ENCODE measurements at regions not wholly inside any gene's neighbourhood (a gene's known extent, or its start where the extent isn't known, plus 50 kb on each side); places are given as distances from the start of the nearest gene placed in this dataset.

DNA sequence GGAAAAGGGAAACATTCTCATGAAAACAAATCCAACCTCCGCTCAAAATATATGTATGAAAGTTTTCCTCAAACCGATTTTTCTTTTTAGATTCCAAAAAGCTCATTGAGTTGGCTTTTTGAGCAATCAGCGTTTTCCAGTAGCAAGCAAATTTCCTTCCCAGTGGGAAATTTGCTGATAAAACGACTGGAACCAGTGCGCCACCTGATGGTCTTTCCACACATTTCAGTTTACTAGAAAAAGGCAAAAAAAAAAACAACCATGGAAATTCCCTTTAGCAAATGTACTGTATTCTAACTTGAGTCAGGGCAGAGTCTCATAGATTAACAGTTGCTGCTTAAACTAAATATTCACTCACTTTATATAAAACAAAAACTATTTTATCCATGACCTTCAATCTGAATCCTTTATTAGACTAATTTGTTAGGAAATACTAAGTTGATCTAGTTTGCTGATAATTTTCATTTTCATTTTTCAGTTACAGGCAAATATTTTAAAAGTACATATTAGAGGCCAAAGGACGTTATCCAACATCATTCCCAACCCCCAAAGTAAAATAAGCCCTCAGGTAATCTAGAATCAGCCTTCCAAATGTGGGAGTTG is 271.5 kb downstream of the FOXA2 start:
- Mint-ChIP-seq H3K27ac (no peak overlapping the region), H3K36me3 (ENCODE audit: insufficient read depth in 1 of 3, low read depth in 3 of 3) (no peaks in the 10 kb centered on the region), H3K27me3 (ENCODE audit: low read depth) (peaks cover 8% of the 10 kb centered on the region), H3K9me3 (no peaks in the 10 kb centered on the region), H3K4me3 (no peak overlapping the region), H3K4me1 (peaks cover 6 to 9% of the 10 kb centered on the region in 2 experiments)
- H3K4ac ChIP-seq (ENCODE audit: low read depth, low read length): no peak overlapping the region
- H3K56ac ChIP-seq (ENCODE audit: insufficient read length, low read depth, low read length): no peak overlapping the region
- no peak overlapping the region for H2BK20ac ChIP-seq (ENCODE audit: low read depth, low read length, poor library complexity, severe bottlenecking)
- no peaks in the 10 kb centered on the region for H3K79me2 ChIP-seq (ENCODE audit: insufficient read depth, low read length)
- H4K8ac ChIP-seq (replicated peaks; ENCODE audit: insufficient read length, low read depth, low read length): no peak overlapping the region
- H2BK120ac ChIP-seq (ENCODE audit: low read depth, low read length, poor library complexity, severe bottlenecking): no peak overlapping the region
- no peak overlapping the region for H3K18ac ChIP-seq (ENCODE audit: insufficient read length, low read depth, low read length)
- H3K9me3 ChIP-seq (ENCODE audit: control insufficient read depth, low read depth, low read length): no peaks in the 10 kb centered on the region
- no peak overlapping the region for H3T11ph ChIP-seq (ENCODE audit: low read length)
- no peaks in the 10 kb centered on the region; the same call in 1 of the 2 replicates for H3K27me3 ChIP-seq (ENCODE audit: insufficient read depth, low read length)
- H4K20me1 ChIP-seq (ENCODE audit: control insufficient read depth, insufficient read depth, insufficient read length): no peaks in the 10 kb centered on the region
- no peak overlapping the region for H2AFZ ChIP-seq (ENCODE audit: low read length)
- no peak overlapping the region for H2AK5ac ChIP-seq (ENCODE audit: insufficient read length, low read length)
- no peak for DNase-seq
- no peak overlapping the region for H3K14ac ChIP-seq (ENCODE audit: insufficient read depth, low read length)
- no peak overlapping the region for H4K91ac ChIP-seq (ENCODE audit: insufficient read length, low read depth, low read length)
- no peaks in the 10 kb centered on the region for H3K79me1 ChIP-seq (ENCODE audit: insufficient read depth, low read depth, low read length, poor library complexity, severe bottlenecking)
- no peak overlapping the region for H3K9ac ChIP-seq (ENCODE audit: extremely low read depth, insufficient read length, low read length)
- no peaks in the 10 kb centered on the region for H3K23me2 ChIP-seq (ENCODE audit: insufficient read length, low read depth, low read length, poor library complexity, severe bottlenecking)
- no peak overlapping the region for H3K27ac ChIP-seq (ENCODE audit: insufficient read length, low read depth, low read length)
- H2BK5ac ChIP-seq (ENCODE audit: insufficient read length, low read length): no peak overlapping the region
- H3K4me1 ChIP-seq (ENCODE audit: insufficient read depth, low read length): no peaks in the 10 kb centered on the region
- no peak overlapping the region for H3K4me2 ChIP-seq (ENCODE audit: insufficient read depth, insufficient read length, low read length)
- H3K23ac ChIP-seq (ENCODE audit: insufficient read length, low read depth, low read length): no peak overlapping the region
- H4K5ac ChIP-seq (ENCODE audit: insufficient read length, low read depth, low read length): no peak overlapping the region
- H2BK15ac ChIP-seq (ENCODE audit: low read depth, low read length): no peak overlapping the region
- TF ChIP-seq, protein P1, sequence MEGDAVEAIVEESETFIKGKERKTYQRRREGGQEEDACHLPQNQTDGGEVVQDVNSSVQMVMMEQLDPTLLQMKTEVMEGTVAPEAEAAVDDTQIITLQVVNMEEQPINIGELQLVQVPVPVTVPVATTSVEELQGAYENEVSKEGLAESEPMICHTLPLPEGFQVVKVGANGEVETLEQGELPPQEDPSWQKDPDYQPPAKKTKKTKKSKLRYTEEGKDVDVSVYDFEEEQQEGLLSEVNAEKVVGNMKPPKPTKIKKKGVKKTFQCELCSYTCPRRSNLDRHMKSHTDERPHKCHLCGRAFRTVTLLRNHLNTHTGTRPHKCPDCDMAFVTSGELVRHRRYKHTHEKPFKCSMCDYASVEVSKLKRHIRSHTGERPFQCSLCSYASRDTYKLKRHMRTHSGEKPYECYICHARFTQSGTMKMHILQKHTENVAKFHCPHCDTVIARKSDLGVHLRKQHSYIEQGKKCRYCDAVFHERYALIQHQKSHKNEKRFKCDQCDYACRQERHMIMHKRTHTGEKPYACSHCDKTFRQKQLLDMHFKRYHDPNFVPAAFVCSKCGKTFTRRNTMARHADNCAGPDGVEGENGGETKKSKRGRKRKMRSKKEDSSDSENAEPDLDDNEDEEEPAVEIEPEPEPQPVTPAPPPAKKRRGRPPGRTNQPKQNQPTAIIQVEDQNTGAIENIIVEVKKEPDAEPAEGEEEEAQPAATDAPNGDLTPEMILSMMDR (conservative IDR thresholded peaks at IDR 0.05): peak; percentile 78
- no peak overlapping the region for H2BK12ac ChIP-seq (ENCODE audit: insufficient read length, low read depth, low read length)
- WGBS (ENCODE audit: extremely low coverage, insufficient read length, low lambda C conversion rate): no CpG with 5 or more reads among the region's 6 CpGs

All from H9 (cell line).